GM18873 (cell line): ENCODE measurements at regions not wholly inside any gene's neighbourhood (a gene's known extent, or its start where the extent isn't known, plus 50 kb on each side); places are given as distances from the start of the nearest gene placed in this dataset.
"Not testable (repeated sequence)": the region's sequence is repeated elsewhere in the genome, so short reads cannot be mapped to it uniquely, and the experiment has no call there.

Source experiments
- ATAC-seq: cut with Tn5 transposase; IDR thresholded peaks from one replicate; pipeline ENCODE4 v1.9.1; 2021; ENCODE audit warnings: mild to moderate bottlenecking, moderate library complexity, moderate number of reproducible peaks; ENCODE audit not compliant: unreplicated experiment, low FRiP score

GRCh38 chr3:176032043-176032442 lies 1165.2 kb downstream of the TBL1XR1 start:
- ATAC-seq, result no peak

GRCh38 chr3:176016203-176016602 lies 1157.1 kb downstream of the NAALADL2 start:
- ATAC-seq, result not testable (repeated sequence)

- not testable (repeated sequence) for ATAC-seq
These were observed 1156.1 kb downstream of the NAALADL2 start for GRCh38 chr3:176015228-176015627.

- ATAC-seq, result no peak
These were observed 1150.1 kb downstream of the NAALADL2 start for GRCh38 chr3:176009256-176009655.

GRCh38 chr3:176005564-176005963 lies 1146.4 kb downstream of the NAALADL2 start:
- no peak for ATAC-seq

GRCh38 chr3:175989161-175989560 lies 1130.0 kb downstream of the NAALADL2 start:
- ATAC-seq, result no peak

GRCh38 chr3:175988401-175988800 lies 1129.3 kb downstream of the NAALADL2 start:
- no peak for ATAC-seq

- ATAC-seq, result no peak
These were observed 1126.6 kb downstream of the NAALADL2 start for GRCh38 chr3:175985781-175986180.

- ATAC-seq, result no peak
These were observed 1124.2 kb downstream of the NAALADL2 start for GRCh38 chr3:175983379-175983778.

GRCh38 chr3:175980486-175981090 lies 1121.5 kb downstream of the NAALADL2 start:
- ATAC-seq, result no peak

GRCh38 chr3:175977968-175978752 lies 1119.0 kb downstream of the NAALADL2 start:
- no peak for ATAC-seq

- no peak for ATAC-seq
These were observed 1110.3 kb downstream of the NAALADL2 start for GRCh38 chr3:175969456-175969855.

- no peak for ATAC-seq
These were observed 1105.9 kb downstream of the NAALADL2 start for GRCh38 chr3:175965036-175965435.

- no peak for ATAC-seq
These were observed 1098.3 kb downstream of the NAALADL2 start for GRCh38 chr3:175957427-175957826.

- ATAC-seq, result no peak
These were observed 1097.8 kb downstream of the NAALADL2 start for GRCh38 chr3:175956964-175957363.

- ATAC-seq, result no peak
These were observed 1092.0 kb downstream of the NAALADL2 start for GRCh38 chr3:175951047-175951694.

- ATAC-seq, result no peak
These were observed 1088.9 kb downstream of the NAALADL2 start for GRCh38 chr3:175948041-175948440.

- no peak for ATAC-seq
These were observed 1082.2 kb downstream of the NAALADL2 start for GRCh38 chr3:175941352-175941751.

- no peak for ATAC-seq
These were observed 1081.7 kb downstream of the NAALADL2 start for GRCh38 chr3:175940881-175941280.

GRCh38 chr3:175940243-175940642 lies 1081.1 kb downstream of the NAALADL2 start:
- no peak for ATAC-seq

- not testable (repeated sequence) for ATAC-seq
These were observed 1078.2 kb downstream of the NAALADL2 start for GRCh38 chr3:175937367-175937766.
